Trophoblast cell (in vitro differentiated cells and primary cell): ENCODE measurements at regions not wholly inside any gene's neighbourhood (a gene's known extent, or its start where the extent isn't known, plus 50 kb on each side); places are given as distances from the start of the nearest gene placed in this dataset.

Source experiments
- DNase-seq, 2 donors: peaks; one replicate each; pipeline ENCODE4 v3.0.0-alpha.2; 2016
- H2AFZ ChIP-seq: 2 replicates; pipeline ENCODE4 v1.6.1; 2013; ENCODE audit warnings: low read length, moderate library complexity, mild to moderate bottlenecking; ENCODE audit not compliant: insufficient read depth, poor library complexity
- H2AK5ac ChIP-seq: 2 replicates; pipeline ENCODE4 v1.6.1; 2013; ENCODE audit warnings: mild to moderate bottlenecking, low read length
- H2BK120ac ChIP-seq: 2 replicates; pipeline ENCODE4 v1.6.1; 2013; ENCODE audit warnings: low read length, mild to moderate bottlenecking, moderate library complexity; ENCODE audit not compliant: insufficient read depth, poor library complexity
- H2BK12ac ChIP-seq: 2 replicates; pipeline ENCODE4 v1.6.1; 2013; ENCODE audit warnings: mild to moderate bottlenecking, low read length, moderate library complexity
- H2BK5ac ChIP-seq: 2 replicates; pipeline ENCODE4 v1.6.1; 2013; ENCODE audit warnings: low read length, low read depth, moderate library complexity, mild to moderate bottlenecking; ENCODE audit not compliant: poor library complexity
- H3K14ac ChIP-seq: 2 replicates; pipeline ENCODE4 v1.6.1; 2013; ENCODE audit warnings: mild to moderate bottlenecking, low read length
- H3K18ac ChIP-seq: 2 replicates; pipeline ENCODE4 v1.6.1; 2013; ENCODE audit warnings: mild to moderate bottlenecking, low read length
- H3K23ac ChIP-seq: 2 replicates; pipeline ENCODE4 v1.6.1; 2013; ENCODE audit warnings: low read length
- H3K27ac ChIP-seq: 2 replicates; pipeline ENCODE4 v1.5.1; 2013; ENCODE audit warnings: low read depth, mild to moderate bottlenecking, inconsistent platforms, low read length, moderate library complexity
- H3K27me3 ChIP-seq: 2 replicates; pipeline ENCODE4 v1.6.1; 2013; ENCODE audit warnings: inconsistent platforms, mild to moderate bottlenecking, low read length, moderate library complexity; ENCODE audit not compliant: insufficient read depth
- H3K36me3 ChIP-seq, 2 experiments: 1 replicate in 1 of 2; 2 replicates in 1 of 2; pipeline ENCODE4 v1.6.1; 2013; ENCODE audit warnings: low read length in 2 of 2, mild to moderate bottlenecking in 2 of 2, moderate library complexity in 1 of 2; ENCODE audit not compliant: insufficient read depth in 2 of 2, control insufficient read depth in 1 of 2
- H3K4ac ChIP-seq: 2 replicates; pipeline ENCODE4 v1.6.1; 2013; ENCODE audit warnings: low read depth, mild to moderate bottlenecking, low read length, moderate library complexity
- H3K4me1 ChIP-seq, 2 experiments: 1 replicate in 1 of 2; 2 replicates in 1 of 2; pipeline ENCODE4 v1.6.1; 2013; ENCODE audit warnings: low read length in 2 of 2, mild to moderate bottlenecking in 2 of 2, moderate library complexity in 1 of 2; ENCODE audit not compliant: insufficient read depth in 2 of 2, control insufficient read depth in 1 of 2
- H3K4me2 ChIP-seq: 2 replicates; pipeline ENCODE4 v1.6.1; 2013; ENCODE audit warnings: inconsistent platforms, mild to moderate bottlenecking, low read length, moderate library complexity
- H3K4me3 ChIP-seq: 2 replicates; pipeline ENCODE4 v1.5.1; 2013; ENCODE audit warnings: mild to moderate bottlenecking, low read depth, low read length, inconsistent platforms
- H3K79me1 ChIP-seq: one replicate; pipeline ENCODE4 v1.6.1; 2013; ENCODE audit warnings: low read length
- H3K79me2 ChIP-seq: 2 replicates; pipeline ENCODE4 v1.6.1; 2013; ENCODE audit warnings: low read length, mild to moderate bottlenecking; ENCODE audit not compliant: control insufficient read depth, insufficient read depth, poor library complexity
- H3K9ac ChIP-seq: 2 replicates; pipeline ENCODE4 v1.6.1; 2013; ENCODE audit warnings: mild to moderate bottlenecking, low read length
- H3K9me3 ChIP-seq: 2 replicates; pipeline ENCODE4 v1.6.1; 2013; ENCODE audit warnings: low read depth, mild to moderate bottlenecking, control low read depth, inconsistent platforms, low read length; ENCODE audit not compliant: insufficient read depth
- H4K12ac ChIP-seq: 2 replicates; pipeline ENCODE4 v1.6.1; 2013; ENCODE audit warnings: low read depth, mild to moderate bottlenecking, low read length, moderate library complexity
- H4K8ac ChIP-seq: 2 replicates; pipeline ENCODE4 v1.6.1; 2013; ENCODE audit warnings: low read depth, mild to moderate bottlenecking, low read length, moderate library complexity
- H4K91ac ChIP-seq: one replicate; pipeline ENCODE4 v1.6.1; 2013; ENCODE audit warnings: low read depth, mild to moderate bottlenecking, low read length, moderate library complexity
- WGBS: extraction: QIAGEN DNeasy Blood & Tissue Kit; methylation state at CpG from one replicate; pipeline ENCODE4 v1.1.7; 2013; ENCODE audit warnings: missing lambda C conversion rate; ENCODE audit not compliant: insufficient read length, insufficient coverage; ENCODE audit errors: extremely low coverage; 5-methylcytosine and 5-hydroxymethylcytosine counted together

GRCh38 chr22:19648419-19648929 lies 65.8 kb upstream of the SEPTIN5 start:
- Histone ChIP-seq H3K79me1 (no peaks in the 10 kb centered on the region), H2BK12ac (no peak overlapping the region), H3K79me2 (no peaks in the 10 kb centered on the region), H3K4me3 (no peak overlapping the region), H3K27me3 (no peaks in the 10 kb centered on the region), H3K4ac (no peak overlapping the region), H3K18ac (no peak overlapping the region), H2BK5ac (no peak overlapping the region), H3K4me1 (no peaks in the 10 kb centered on the region), H3K23ac (no peak overlapping the region), H4K8ac (no peak overlapping the region), H3K27ac (no peak overlapping the region), H3K14ac (no peak overlapping the region), H2AFZ (no peak overlapping the region), H3K9me3 (peaks cover 4% of the 10 kb centered on the region), H2BK120ac (no peak overlapping the region), H3K36me3 (no peaks in the 10 kb centered on the region), H4K91ac (no peak overlapping the region), H2AK5ac (no peak overlapping the region), H4K12ac (no peak overlapping the region), H3K9ac (no peak overlapping the region), H3K4me2 (no peak overlapping the region)
- no CpG with 5 or more reads among the region's 3 CpGs for WGBS
- DNase-seq: no peak

GRCh38 chr22:19652316-19652715 lies 62.0 kb upstream of the SEPTIN5 start:
- Histone ChIP-seq H3K4me1 (no peaks in the 10 kb centered on the region), H3K9ac (no peak overlapping the region), H3K23ac (no peak overlapping the region), H3K27me3 (no peaks in the 10 kb centered on the region), H3K14ac (no peak overlapping the region), H3K27ac (no peak overlapping the region), H2BK12ac (no peak overlapping the region), H3K79me2 (no peaks in the 10 kb centered on the region), H3K9me3 (peaks cover 2% of the 10 kb centered on the region), H4K8ac (no peak overlapping the region), H4K91ac (no peak overlapping the region), H2AK5ac (no peak overlapping the region), H3K4me3 (no peak overlapping the region), H3K36me3 (no peaks in the 10 kb centered on the region), H2AFZ (no peak overlapping the region), H3K4ac (no peak overlapping the region), H3K4me2 (no peak overlapping the region), H2BK120ac (no peak overlapping the region), H4K12ac (no peak overlapping the region), H3K18ac (no peak overlapping the region), H2BK5ac (no peak overlapping the region), H3K79me1 (no peaks in the 10 kb centered on the region)
- DNase-seq: no peak
- no CpG with 5 or more reads among the region's 6 CpGs for WGBS

- Histone ChIP-seq H3K79me1 (no peaks in the 10 kb centered on the region), H3K27ac (no peak overlapping the region), H4K91ac (no peak overlapping the region), H3K4me1 (no peaks in the 10 kb centered on the region), H3K36me3 (no peaks in the 10 kb centered on the region), H2AK5ac (no peak overlapping the region), H3K9ac (no peak overlapping the region), H3K4ac (no peak overlapping the region), H4K12ac (no peak overlapping the region), H3K4me2 (no peak overlapping the region), H2BK12ac (no peak overlapping the region), H3K79me2 (no peaks in the 10 kb centered on the region), H3K14ac (no peak overlapping the region), H3K23ac (no peak overlapping the region), H4K8ac (no peak overlapping the region), H2BK5ac (no peak overlapping the region), H2BK120ac (no peak overlapping the region), H3K27me3 (no peaks in the 10 kb centered on the region), H3K4me3 (no peak overlapping the region), H3K18ac (no peak overlapping the region), H2AFZ (no peak overlapping the region), H3K9me3 (peaks cover 2% of the 10 kb centered on the region)
- DNase-seq: no peak
- no CpG with 5 or more reads among the region's 4 CpGs for WGBS
Measured at GRCh38 chr22:19654338-19654987, 59.8 kb upstream of the SEPTIN5 start.

GRCh38 chr22:19655399-19655798 lies 58.9 kb upstream of the SEPTIN5 start:
- Histone ChIP-seq H2BK5ac (no peak overlapping the region), H3K27me3 (no peaks in the 10 kb centered on the region), H3K79me2 (no peaks in the 10 kb centered on the region), H2BK120ac (no peak overlapping the region), H3K18ac (no peak overlapping the region), H4K91ac (no peak overlapping the region), H3K23ac (no peak overlapping the region), H3K36me3 (no peaks in the 10 kb centered on the region), H3K4me2 (no peak overlapping the region), H3K4me1 (no peaks in the 10 kb centered on the region), H2BK12ac (no peak overlapping the region), H3K9ac (no peak overlapping the region), H2AFZ (no peak overlapping the region), H3K4ac (no peak overlapping the region), H3K4me3 (no peak overlapping the region), H4K12ac (no peak overlapping the region), H3K9me3 (peaks cover 2% of the 10 kb centered on the region), H3K14ac (no peak overlapping the region), H4K8ac (no peak overlapping the region), H2AK5ac (no peak overlapping the region), H3K27ac (no peak overlapping the region), H3K79me1 (no peaks in the 10 kb centered on the region)
- DNase-seq: no peak
- no CpG with 5 or more reads among the region's 5 CpGs for WGBS
